ENCODE measurements at regions not wholly inside any gene's neighbourhood (a gene's known extent, or its start where the extent isn't known, plus 50 kb on each side); places are given as distances from the start of the nearest gene placed in this dataset.

GRCh38 chr20:52869276-52869675, 102.9 kb upstream of the TSHZ2 start:
- Histone ChIP-seq H3K27ac (ENCODE audit: insufficient read depth, low read length, poor library complexity, severe bottlenecking) (no peak overlapping the region), H3K9me3 (ENCODE audit: control insufficient read depth, low read length) (no peaks in the 10 kb centered on the region), H3K27me3 (replicated peaks; ENCODE audit: control insufficient read depth, insufficient read depth, low read length, poor library complexity, severe bottlenecking) (no peaks in the 10 kb centered on the region), H3K4me3 (ENCODE audit: insufficient read depth, low read depth, low read length, poor library complexity, severe bottlenecking) (no peak overlapping the region), H3K4me1 (ENCODE audit: control insufficient read depth, insufficient read depth, low read length, poor library complexity, severe bottlenecking) (no peaks in the 10 kb centered on the region), H3K36me3 (ENCODE audit: control insufficient read depth, insufficient read depth, low read length) (no peaks in the 10 kb centered on the region)
- no peak for DNase-seq

GRCh38 chr20:52867305-52867704, 104.9 kb upstream of the TSHZ2 start:
- Histone ChIP-seq H3K36me3 (ENCODE audit: control insufficient read depth, insufficient read depth, low read length) (no peaks in the 10 kb centered on the region), H3K27me3 (replicated peaks; ENCODE audit: control insufficient read depth, insufficient read depth, low read length, poor library complexity, severe bottlenecking) (no peaks in the 10 kb centered on the region), H3K9me3 (ENCODE audit: control insufficient read depth, low read length) (no peaks in the 10 kb centered on the region), H3K4me3 (ENCODE audit: insufficient read depth, low read depth, low read length, poor library complexity, severe bottlenecking) (no peak overlapping the region), H3K27ac (ENCODE audit: insufficient read depth, low read length, poor library complexity, severe bottlenecking) (no peak overlapping the region), H3K4me1 (ENCODE audit: control insufficient read depth, insufficient read depth, low read length, poor library complexity, severe bottlenecking) (no peaks in the 10 kb centered on the region)
- no peak for DNase-seq

- H3K4me1 ChIP-seq (ENCODE audit: control insufficient read depth, insufficient read depth, low read length, poor library complexity, severe bottlenecking): no peaks in the 10 kb centered on the region
- no peak overlapping the region for H3K4me3 ChIP-seq (ENCODE audit: insufficient read depth, low read depth, low read length, poor library complexity, severe bottlenecking)
- no peaks in the 10 kb centered on the region for H3K9me3 ChIP-seq (ENCODE audit: control insufficient read depth, low read length)
- no peaks in the 10 kb centered on the region for H3K36me3 ChIP-seq (ENCODE audit: control insufficient read depth, insufficient read depth, low read length)
- H3K27ac ChIP-seq (ENCODE audit: insufficient read depth, low read length, poor library complexity, severe bottlenecking): no peak overlapping the region
- no peaks in the 10 kb centered on the region for H3K27me3 ChIP-seq (replicated peaks; ENCODE audit: control insufficient read depth, insufficient read depth, low read length, poor library complexity, severe bottlenecking)
- no peak for DNase-seq
Measured at GRCh38 chr20:52864916-52865605, 107.1 kb upstream of the TSHZ2 start.

GRCh38 chr20:52859156-52859876, 112.8 kb upstream of the TSHZ2 start:
- Histone ChIP-seq H3K27ac (ENCODE audit: insufficient read depth, low read length, poor library complexity, severe bottlenecking) (no peak overlapping the region), H3K9me3 (ENCODE audit: control insufficient read depth, low read length) (no peaks in the 10 kb centered on the region), H3K4me1 (ENCODE audit: control insufficient read depth, insufficient read depth, low read length, poor library complexity, severe bottlenecking) (no peaks in the 10 kb centered on the region), H3K27me3 (replicated peaks; ENCODE audit: control insufficient read depth, insufficient read depth, low read length, poor library complexity, severe bottlenecking) (no peaks in the 10 kb centered on the region), H3K36me3 (ENCODE audit: control insufficient read depth, insufficient read depth, low read length) (no peaks in the 10 kb centered on the region), H3K4me3 (ENCODE audit: insufficient read depth, low read depth, low read length, poor library complexity, severe bottlenecking) (no peak overlapping the region)
- DNase-seq: no peak

- no peaks in the 10 kb centered on the region for H3K4me1 ChIP-seq (ENCODE audit: control insufficient read depth, insufficient read depth, low read length, poor library complexity, severe bottlenecking)
- H3K9me3 ChIP-seq (ENCODE audit: control insufficient read depth, low read length): no peaks in the 10 kb centered on the region
- no peak overlapping the region for H3K27ac ChIP-seq (ENCODE audit: insufficient read depth, low read length, poor library complexity, severe bottlenecking)
- no peak for DNase-seq
- H3K4me3 ChIP-seq (ENCODE audit: insufficient read depth, low read depth, low read length, poor library complexity, severe bottlenecking): no peak overlapping the region
- no peaks in the 10 kb centered on the region for H3K27me3 ChIP-seq (replicated peaks; ENCODE audit: control insufficient read depth, insufficient read depth, low read length, poor library complexity, severe bottlenecking)
- H3K36me3 ChIP-seq (ENCODE audit: control insufficient read depth, insufficient read depth, low read length): no peaks in the 10 kb centered on the region
Measured at GRCh38 chr20:52852714-52853113, 119.4 kb upstream of the TSHZ2 start.

GRCh38 chr20:52847731-52848359, 124.3 kb upstream of the TSHZ2 start:
- Histone ChIP-seq H3K4me1 (ENCODE audit: control insufficient read depth, insufficient read depth, low read length, poor library complexity, severe bottlenecking) (no peaks in the 10 kb centered on the region), H3K4me3 (ENCODE audit: insufficient read depth, low read depth, low read length, poor library complexity, severe bottlenecking) (no peak overlapping the region), H3K36me3 (ENCODE audit: control insufficient read depth, insufficient read depth, low read length) (no peaks in the 10 kb centered on the region), H3K9me3 (ENCODE audit: control insufficient read depth, low read length) (no peaks in the 10 kb centered on the region), H3K27me3 (replicated peaks; ENCODE audit: control insufficient read depth, insufficient read depth, low read length, poor library complexity, severe bottlenecking) (no peaks in the 10 kb centered on the region), H3K27ac (ENCODE audit: insufficient read depth, low read length, poor library complexity, severe bottlenecking) (no peak overlapping the region)
- DNase-seq: no peak

- no peaks in the 10 kb centered on the region for H3K36me3 ChIP-seq (ENCODE audit: control insufficient read depth, insufficient read depth, low read length)
- no peak overlapping the region for H3K27ac ChIP-seq (ENCODE audit: insufficient read depth, low read length, poor library complexity, severe bottlenecking)
- H3K9me3 ChIP-seq (ENCODE audit: control insufficient read depth, low read length): no peaks in the 10 kb centered on the region
- H3K4me1 ChIP-seq (ENCODE audit: control insufficient read depth, insufficient read depth, low read length, poor library complexity, severe bottlenecking): no peaks in the 10 kb centered on the region
- no peaks in the 10 kb centered on the region for H3K27me3 ChIP-seq (replicated peaks; ENCODE audit: control insufficient read depth, insufficient read depth, low read length, poor library complexity, severe bottlenecking)
- DNase-seq: no peak
- no peak overlapping the region for H3K4me3 ChIP-seq (ENCODE audit: insufficient read depth, low read depth, low read length, poor library complexity, severe bottlenecking)
Measured at GRCh38 chr20:52847029-52847660, 125.0 kb upstream of the TSHZ2 start.

- H3K4me3 ChIP-seq (ENCODE audit: insufficient read depth, low read depth, low read length, poor library complexity, severe bottlenecking): no peak overlapping the region
- DNase-seq: no peak
- no peaks in the 10 kb centered on the region for H3K27me3 ChIP-seq (replicated peaks; ENCODE audit: control insufficient read depth, insufficient read depth, low read length, poor library complexity, severe bottlenecking)
- H3K27ac ChIP-seq (ENCODE audit: insufficient read depth, low read length, poor library complexity, severe bottlenecking): no peak overlapping the region
- H3K9me3 ChIP-seq (ENCODE audit: control insufficient read depth, low read length): no peaks in the 10 kb centered on the region
- H3K36me3 ChIP-seq (ENCODE audit: control insufficient read depth, insufficient read depth, low read length): no peaks in the 10 kb centered on the region
- H3K4me1 ChIP-seq (ENCODE audit: control insufficient read depth, insufficient read depth, low read length, poor library complexity, severe bottlenecking): no peaks in the 10 kb centered on the region
Measured at GRCh38 chr20:52845044-52845443, 127.1 kb upstream of the TSHZ2 start.

GRCh38 chr20:52843425-52843824, 128.7 kb upstream of the TSHZ2 start:
- no peaks in the 10 kb centered on the region for H3K27me3 ChIP-seq (replicated peaks; ENCODE audit: control insufficient read depth, insufficient read depth, low read length, poor library complexity, severe bottlenecking)
- DNase-seq: no peak
- H3K36me3 ChIP-seq (ENCODE audit: control insufficient read depth, insufficient read depth, low read length): no peaks in the 10 kb centered on the region
- no peak overlapping the region for H3K27ac ChIP-seq (ENCODE audit: insufficient read depth, low read length, poor library complexity, severe bottlenecking)
- no peaks in the 10 kb centered on the region for H3K4me1 ChIP-seq (ENCODE audit: control insufficient read depth, insufficient read depth, low read length, poor library complexity, severe bottlenecking)
- H3K9me3 ChIP-seq (ENCODE audit: control insufficient read depth, low read length): no peaks in the 10 kb centered on the region
- no peak overlapping the region for H3K4me3 ChIP-seq (ENCODE audit: insufficient read depth, low read depth, low read length, poor library complexity, severe bottlenecking)

- Histone ChIP-seq H3K4me3 (ENCODE audit: insufficient read depth, low read depth, low read length, poor library complexity, severe bottlenecking) (no peak overlapping the region), H3K27ac (ENCODE audit: insufficient read depth, low read length, poor library complexity, severe bottlenecking) (no peak overlapping the region), H3K36me3 (ENCODE audit: control insufficient read depth, insufficient read depth, low read length) (no peaks in the 10 kb centered on the region), H3K4me1 (ENCODE audit: control insufficient read depth, insufficient read depth, low read length, poor library complexity, severe bottlenecking) (no peaks in the 10 kb centered on the region), H3K9me3 (ENCODE audit: control insufficient read depth, low read length) (no peaks in the 10 kb centered on the region), H3K27me3 (replicated peaks; ENCODE audit: control insufficient read depth, insufficient read depth, low read length, poor library complexity, severe bottlenecking) (no peaks in the 10 kb centered on the region)
- DNase-seq: no peak
Measured at GRCh38 chr20:52841003-52841402, 131.2 kb upstream of the TSHZ2 start.
